Hepatocyte (in vitro differentiated cells): ENCODE measurements at regions not wholly inside any gene's neighbourhood (a gene's known extent, or its start where the extent isn't known, plus 50 kb on each side); places are given as distances from the start of the nearest gene placed in this dataset.

ENCODE experiments used
- DNase-seq: peaks from one replicate; pipeline ENCODE4 v3.0.0-alpha.2; 2016; ENCODE audit warnings: low spot score
- H2AFZ ChIP-seq: fragments of 200-600 bp; sonication (generic); 2 replicates; pipeline ENCODE4 v1.6.0; 2016; ENCODE audit warnings: antibody characterized with exemption, mild to moderate bottlenecking
- H3K27ac ChIP-seq: fragments of 200-600 bp; sonication (generic); 2 replicates; pipeline ENCODE4 v1.5.1; 2016; ENCODE audit warnings: mild to moderate bottlenecking
- H3K27me3 ChIP-seq: fragments of 200-600 bp; sonication (generic); 2 replicates; pipeline ENCODE4 v1.6.1; 2016
- H3K36me3 ChIP-seq: fragments of 200-600 bp; sonication (generic); replicated peaks from 2 replicates; pipeline ENCODE4 v1.5.1; 2016; ENCODE audit warnings: low read depth; ENCODE audit not compliant: insufficient read depth
- H3K4me1 ChIP-seq: fragments of 200-600 bp; sonication (generic); 2 replicates; pipeline ENCODE4 v1.5.1; 2016; ENCODE audit warnings: mild to moderate bottlenecking, moderate library complexity; ENCODE audit not compliant: insufficient read depth
- H3K4me2 ChIP-seq: fragments of 200-600 bp; sonication (generic); 2 replicates; pipeline ENCODE4 v1.6.0; 2016
- H3K4me3 ChIP-seq: fragments of 200-600 bp; sonication (generic); 2 replicates; pipeline ENCODE4 v1.5.1; 2016; ENCODE audit warnings: mild to moderate bottlenecking
- H3K79me2 ChIP-seq: fragments of 200-600 bp; sonication (generic); 2 replicates; pipeline ENCODE4 v1.6.0; 2017; ENCODE audit warnings: mild to moderate bottlenecking
- H3K9me2 ChIP-seq: fragments of 200-600 bp; sonication (generic); replicated peaks from 2 replicates; pipeline ENCODE4 v1.6.0; 2017; ENCODE audit warnings: mild to moderate bottlenecking; ENCODE audit not compliant: insufficient read depth
- H3K9me3 ChIP-seq: fragments of 200-600 bp; sonication (generic); 2 replicates; pipeline ENCODE4 v1.5.1; 2016; ENCODE audit warnings: low read depth, mild to moderate bottlenecking
- H4K20me1 ChIP-seq: fragments of 200-600 bp; sonication (generic); 2 replicates; pipeline ENCODE4 v1.6.0; 2016; ENCODE audit warnings: mild to moderate bottlenecking; ENCODE audit not compliant: insufficient read depth, poor library complexity, severe bottlenecking
- EZH2 ChIP-seq: fragments of 200-600 bp; sonication (generic); IDR thresholded peaks from 2 replicates; pipeline ENCODE4 v1.6.1; 2016; ENCODE audit warnings: antibody characterized with exemption, mild to moderate bottlenecking, borderline replicate concordance
- EZH2phosphoT487 ChIP-seq: fragments of 200-600 bp; sonication (generic); IDR thresholded peaks from one replicate; pipeline ENCODE4 v1.6.1; 2018; ENCODE audit warnings: antibody characterized with exemption, mild to moderate bottlenecking, low read depth, moderate library complexity; ENCODE audit not compliant: unreplicated experiment, severe bottlenecking
- WGBS: methylation state at CpG from one replicate; pipeline ENCODE4 v1.1.6; 2016; ENCODE audit warnings: low lambda C conversion rate; ENCODE audit errors: missing lambda C conversion rate; 5-methylcytosine and 5-hydroxymethylcytosine counted together
- TF ChIP-seq, protein P1 (sequence below): fragments of 200-600 bp; sonication (generic); IDR thresholded peaks from 2 replicates; pipeline ENCODE4 v1.5.1; 2016; ENCODE audit warnings: antibody characterized with exemption, mild to moderate bottlenecking; ENCODE audit not compliant: poor library complexity

- H4K20me1 ChIP-seq = no peaks in the 10 kb centered on the region
- no peak overlapping the region for H3K27ac ChIP-seq
- no peak overlapping the region for H3K4me3 ChIP-seq
- H3K4me1 ChIP-seq = no peaks in the 10 kb centered on the region
- H3K4me2 ChIP-seq = no peak overlapping the region
- H3K36me3 ChIP-seq = no peaks in the 10 kb centered on the region
- no peak overlapping the region for H2AFZ ChIP-seq
- no peak for DNase-seq
- TF ChIP-seq, protein P1, sequence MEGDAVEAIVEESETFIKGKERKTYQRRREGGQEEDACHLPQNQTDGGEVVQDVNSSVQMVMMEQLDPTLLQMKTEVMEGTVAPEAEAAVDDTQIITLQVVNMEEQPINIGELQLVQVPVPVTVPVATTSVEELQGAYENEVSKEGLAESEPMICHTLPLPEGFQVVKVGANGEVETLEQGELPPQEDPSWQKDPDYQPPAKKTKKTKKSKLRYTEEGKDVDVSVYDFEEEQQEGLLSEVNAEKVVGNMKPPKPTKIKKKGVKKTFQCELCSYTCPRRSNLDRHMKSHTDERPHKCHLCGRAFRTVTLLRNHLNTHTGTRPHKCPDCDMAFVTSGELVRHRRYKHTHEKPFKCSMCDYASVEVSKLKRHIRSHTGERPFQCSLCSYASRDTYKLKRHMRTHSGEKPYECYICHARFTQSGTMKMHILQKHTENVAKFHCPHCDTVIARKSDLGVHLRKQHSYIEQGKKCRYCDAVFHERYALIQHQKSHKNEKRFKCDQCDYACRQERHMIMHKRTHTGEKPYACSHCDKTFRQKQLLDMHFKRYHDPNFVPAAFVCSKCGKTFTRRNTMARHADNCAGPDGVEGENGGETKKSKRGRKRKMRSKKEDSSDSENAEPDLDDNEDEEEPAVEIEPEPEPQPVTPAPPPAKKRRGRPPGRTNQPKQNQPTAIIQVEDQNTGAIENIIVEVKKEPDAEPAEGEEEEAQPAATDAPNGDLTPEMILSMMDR = no peak
- no peak for TF ChIP-seq EZH2
- H3K27me3 ChIP-seq = no peaks in the 10 kb centered on the region
- no peaks in the 10 kb centered on the region for H3K79me2 ChIP-seq
- H3K9me3 ChIP-seq = no peaks in the 10 kb centered on the region
- H3K9me2 ChIP-seq = no peaks in the 10 kb centered on the region
These were observed 488.7 kb upstream of the AGTR1 start for GRCh38 chr3:148208975-148209374.

GRCh38 chr3:148211725-148212124 lies 486.0 kb upstream of the AGTR1 start:
- peak overlapping the region; percentile 67 for H3K27ac ChIP-seq
- no peaks in the 10 kb centered on the region for H3K79me2 ChIP-seq
- H3K27me3 ChIP-seq = no peaks in the 10 kb centered on the region
- no peak overlapping the region for H3K4me2 ChIP-seq
- no peak for TF ChIP-seq EZH2
- TF ChIP-seq EZH2phosphoT487 = no peak
- TF ChIP-seq, protein P1 = no peak
- H3K4me1 ChIP-seq = no peaks in the 10 kb centered on the region
- H3K36me3 ChIP-seq = no peaks in the 10 kb centered on the region
- no peaks in the 10 kb centered on the region for H3K9me3 ChIP-seq
- H2AFZ ChIP-seq = no peak overlapping the region
- DNase-seq = peak; percentile 83
- no peaks in the 10 kb centered on the region for H3K9me2 ChIP-seq
- no peak overlapping the region for H3K4me3 ChIP-seq
- no peaks in the 10 kb centered on the region for H4K20me1 ChIP-seq

GRCh38 chr3:148214705-148215104 lies 483.0 kb upstream of the AGTR1 start:
- TF ChIP-seq, protein P1 = no peak
- TF ChIP-seq EZH2phosphoT487 = no peak
- TF ChIP-seq EZH2 = no peak
- Histone ChIP-seq H3K4me3 (no peak overlapping the region), H3K9me2 (no peaks in the 10 kb centered on the region), H4K20me1 (no peaks in the 10 kb centered on the region), H3K36me3 (no peaks in the 10 kb centered on the region), H3K27ac (no peak overlapping the region), H3K9me3 (no peaks in the 10 kb centered on the region), H2AFZ (no peak overlapping the region), H3K4me2 (no peak overlapping the region), H3K27me3 (no peaks in the 10 kb centered on the region), H3K79me2 (no peaks in the 10 kb centered on the region), H3K4me1 (no peaks in the 10 kb centered on the region)
- DNase-seq = no peak
- WGBS = 91% methylated on average over 3 of the region's 3 CpGs

DNA sequence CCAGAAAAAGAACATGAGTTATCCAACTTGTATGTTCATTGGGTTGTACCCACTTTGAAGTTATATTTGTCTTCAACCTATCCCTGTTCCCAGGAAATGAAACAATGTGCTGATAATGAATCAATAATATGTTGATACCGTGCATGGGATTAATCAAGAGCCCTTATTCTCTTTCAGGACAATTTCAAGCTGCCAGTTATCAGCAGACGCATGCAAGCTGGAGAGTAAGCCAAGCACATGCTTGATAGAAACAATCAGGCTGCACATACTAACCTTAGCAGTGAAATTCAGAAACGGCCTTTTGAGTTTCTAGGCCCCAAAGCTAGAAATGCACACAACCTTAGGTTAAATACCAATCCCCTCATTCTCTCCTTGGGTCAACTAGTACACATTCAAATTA lies 480.4 kb upstream of the AGTR1 start:
- WGBS = 79% methylated on average over 3 of the region's 3 CpGs
- Histone ChIP-seq H3K4me1 (no peaks in the 10 kb centered on the region), H3K4me3 (no peak overlapping the region), H3K9me2 (no peaks in the 10 kb centered on the region), H3K4me2 (no peak overlapping the region), H3K9me3 (no peaks in the 10 kb centered on the region), H3K27me3 (no peaks in the 10 kb centered on the region), H3K36me3 (no peaks in the 10 kb centered on the region), H3K79me2 (no peaks in the 10 kb centered on the region), H3K27ac (no peak overlapping the region), H4K20me1 (no peaks in the 10 kb centered on the region), H2AFZ (no peak overlapping the region)
- TF ChIP-seq, protein P1 = no peak
- TF ChIP-seq EZH2phosphoT487 = no peak
- no peak for DNase-seq
